Right atrium auricular region (tissue), 2 donors: ENCODE measurements at regions not wholly inside any gene's neighbourhood (a gene's known extent, or its start where the extent isn't known, plus 50 kb on each side); places are given as distances from the start of the nearest gene placed in this dataset.

Source experiments
- DNase-seq: peaks from one replicate; pipeline ENCODE4 v3.0.0-alpha.2; 2019; ENCODE audit warnings: low spot score
- H3K27ac ChIP-seq, 2 donors: fragments of 200-600 bp; sonication (generic); 1 replicate in 1 of 2; 2 replicates in 1 of 2; pipeline ENCODE4 v1.5.1; 2016 to 2019
- H3K27me3 ChIP-seq, 2 donors: fragments of 200-600 bp; sonication (generic); one replicate each; pipeline versions ENCODE4 v1.5.1 to v1.6.0; 2017 to 2019
- H3K36me3 ChIP-seq: fragments of 200-600 bp; sonication (generic); one replicate; pipeline ENCODE4 v1.5.1; 2016
- H3K4me1 ChIP-seq, 2 donors: fragments of 200-600 bp; sonication (generic); one replicate each; pipeline versions ENCODE4 v1.5.1 to v1.6.0; 2017 to 2019
- H3K4me3 ChIP-seq, 2 donors: fragments of 200-600 bp; sonication (generic); 1 replicate in 1 of 2; 2 replicates in 1 of 2; pipeline ENCODE4 v1.5.1; 2017 to 2019; ENCODE audit warnings: mild to moderate bottlenecking in 1 of 2, moderate library complexity in 1 of 2
- H3K9me3 ChIP-seq, 2 donors: fragments of 200-600 bp; sonication (generic); one replicate each; pipeline ENCODE4 v1.5.1; 2019
- TF ChIP-seq, protein P1 (sequence below), 2 donors: fragments of 200-600 bp; sonication (generic); IDR thresholded peaks; one replicate each; pipeline ENCODE4 v1.5.1; 2019; ENCODE audit warnings: antibody characterized with exemption in 2 of 2

DNA sequence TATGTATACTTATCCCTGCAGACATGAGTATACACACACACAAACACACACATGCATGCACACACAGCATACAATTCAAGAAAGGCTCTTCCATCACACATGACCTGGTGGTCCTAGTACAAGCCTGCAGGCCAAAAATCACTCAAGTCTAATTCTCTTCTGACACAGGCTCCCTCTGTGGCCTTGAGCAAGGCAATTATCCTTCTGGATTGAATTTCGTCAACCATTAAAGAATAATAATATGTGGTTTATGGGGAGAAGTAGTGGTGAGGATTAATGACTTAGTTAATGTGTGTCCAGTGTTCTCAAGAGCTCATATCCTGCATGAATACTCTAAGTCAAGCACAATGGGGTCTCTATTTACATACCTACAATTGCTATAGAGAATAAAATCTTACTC lies 161.8 kb upstream of the KIAA1217 start:
- Histone ChIP-seq H3K27me3 (no peaks in the 10 kb centered on the region), H3K4me1 (no peaks in the 10 kb centered on the region), H3K27ac (no peak overlapping the region), H3K9me3 (peaks cover 0 to 16% of the 10 kb centered on the region in 2 donors), H3K36me3 (no peaks in the 10 kb centered on the region), H3K4me3 (no peak overlapping the region)
- TF ChIP-seq, protein P1, sequence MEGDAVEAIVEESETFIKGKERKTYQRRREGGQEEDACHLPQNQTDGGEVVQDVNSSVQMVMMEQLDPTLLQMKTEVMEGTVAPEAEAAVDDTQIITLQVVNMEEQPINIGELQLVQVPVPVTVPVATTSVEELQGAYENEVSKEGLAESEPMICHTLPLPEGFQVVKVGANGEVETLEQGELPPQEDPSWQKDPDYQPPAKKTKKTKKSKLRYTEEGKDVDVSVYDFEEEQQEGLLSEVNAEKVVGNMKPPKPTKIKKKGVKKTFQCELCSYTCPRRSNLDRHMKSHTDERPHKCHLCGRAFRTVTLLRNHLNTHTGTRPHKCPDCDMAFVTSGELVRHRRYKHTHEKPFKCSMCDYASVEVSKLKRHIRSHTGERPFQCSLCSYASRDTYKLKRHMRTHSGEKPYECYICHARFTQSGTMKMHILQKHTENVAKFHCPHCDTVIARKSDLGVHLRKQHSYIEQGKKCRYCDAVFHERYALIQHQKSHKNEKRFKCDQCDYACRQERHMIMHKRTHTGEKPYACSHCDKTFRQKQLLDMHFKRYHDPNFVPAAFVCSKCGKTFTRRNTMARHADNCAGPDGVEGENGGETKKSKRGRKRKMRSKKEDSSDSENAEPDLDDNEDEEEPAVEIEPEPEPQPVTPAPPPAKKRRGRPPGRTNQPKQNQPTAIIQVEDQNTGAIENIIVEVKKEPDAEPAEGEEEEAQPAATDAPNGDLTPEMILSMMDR (IDR thresholded peaks at IDR 0.05), result no peak
- no peak for DNase-seq

DNA sequence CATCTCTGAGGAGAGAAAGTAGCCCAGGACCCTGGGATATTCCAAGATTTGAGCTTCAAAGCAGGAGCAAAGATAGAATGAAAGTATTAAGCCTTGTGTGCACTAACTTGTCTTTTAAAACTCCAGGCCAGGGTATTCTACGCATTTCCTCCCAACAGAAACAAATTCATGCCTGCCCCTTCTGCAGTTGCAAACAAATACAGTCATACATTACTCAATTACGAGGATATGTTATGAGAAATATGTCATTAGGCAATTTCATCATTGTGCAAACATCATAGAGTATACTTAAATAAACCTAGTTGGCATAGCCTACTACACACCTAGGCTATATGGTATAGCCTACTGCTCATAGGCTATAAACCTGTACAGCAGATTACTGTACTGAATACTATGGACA lies 154.5 kb upstream of the KIAA1217 start:
- no peaks in the 10 kb centered on the region for H3K27me3 ChIP-seq
- no peak overlapping the region for H3K4me3 ChIP-seq
- H3K9me3 ChIP-seq, result peaks cover 0 to 16% of the 10 kb centered on the region in 2 donors
- H3K4me1 ChIP-seq, result no peaks in the 10 kb centered on the region
- TF ChIP-seq, protein P1 (IDR thresholded peaks at IDR 0.05), result no peak
- no peaks in the 10 kb centered on the region for H3K36me3 ChIP-seq
- DNase-seq, result no peak
- no peak overlapping the region for H3K27ac ChIP-seq

DNA sequence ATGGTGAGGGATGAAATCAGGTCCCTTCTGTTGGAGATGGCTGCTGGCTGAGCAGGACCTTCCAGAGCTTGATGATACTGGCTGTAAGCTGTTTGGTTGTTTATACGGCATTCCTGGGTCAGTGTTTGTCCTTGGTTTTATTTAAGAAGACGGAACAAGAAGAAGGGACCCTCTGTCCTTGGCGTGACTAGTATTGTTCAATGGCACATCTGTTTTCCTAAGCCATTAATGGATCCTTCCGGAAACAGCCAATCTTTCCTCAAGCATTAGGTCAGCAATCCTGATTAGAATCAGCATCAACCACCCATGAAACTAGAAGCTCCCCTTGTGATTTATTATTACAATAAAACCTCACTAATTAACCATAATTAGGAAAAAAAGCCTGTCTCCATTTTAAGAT lies 128.7 kb upstream of the KIAA1217 start:
- Histone ChIP-seq H3K27ac (no peak overlapping the region), H3K4me3 (no peak overlapping the region), H3K36me3 (no peaks in the 10 kb centered on the region), H3K4me1 (no peaks in the 10 kb centered on the region), H3K27me3 (no peaks in the 10 kb centered on the region), H3K9me3 (no peaks in the 10 kb centered on the region)
- no peak for DNase-seq
- TF ChIP-seq, protein P1 (IDR thresholded peaks at IDR 0.05), result no peak

DNA sequence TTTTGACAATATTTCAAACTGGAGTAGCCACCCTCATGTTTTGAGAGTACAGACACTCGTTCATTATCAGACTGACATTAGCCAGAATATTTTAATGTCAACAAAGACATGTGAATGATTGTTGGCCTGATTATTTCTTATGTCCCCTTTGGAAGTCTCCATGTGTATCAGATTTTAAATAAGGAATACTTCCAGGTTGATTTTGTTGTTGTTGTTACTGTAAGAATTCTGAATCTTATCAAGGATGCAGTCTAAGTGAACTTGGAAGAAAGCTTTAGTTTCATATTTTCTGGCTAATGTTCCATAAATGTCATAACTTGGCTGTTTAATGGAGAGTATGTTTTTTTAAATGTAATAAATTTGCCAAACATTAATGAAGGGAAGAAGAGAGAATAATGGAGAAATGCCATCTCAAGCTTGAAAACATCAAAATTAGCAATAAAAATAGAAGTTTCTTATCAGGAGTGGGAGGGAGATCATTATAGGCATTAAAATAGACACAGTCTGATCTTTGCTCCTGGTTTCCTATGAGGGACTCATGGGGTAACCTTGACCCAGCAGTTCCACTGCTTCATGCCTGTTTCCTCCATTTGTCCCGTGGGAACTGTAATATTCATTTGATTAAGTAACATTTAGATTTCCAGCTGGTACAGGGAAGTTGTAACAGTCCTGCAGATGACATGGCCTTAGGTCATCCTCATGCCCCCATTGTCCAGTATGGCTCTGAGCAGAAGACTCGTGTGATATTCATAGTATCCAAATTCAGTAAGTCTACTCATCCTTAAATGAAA lies 122.4 kb upstream of the KIAA1217 start:
- Histone ChIP-seq H3K4me3 (no peak overlapping the region), H3K36me3 (no peaks in the 10 kb centered on the region), H3K9me3 (no peaks in the 10 kb centered on the region), H3K27me3 (no peaks in the 10 kb centered on the region), H3K4me1 (peaks cover 0 to 3% of the 10 kb centered on the region in 2 donors), H3K27ac (no peak overlapping the region)
- TF ChIP-seq, protein P1 (IDR thresholded peaks at IDR 0.05), result no peak
- DNase-seq, result no peak

DNA sequence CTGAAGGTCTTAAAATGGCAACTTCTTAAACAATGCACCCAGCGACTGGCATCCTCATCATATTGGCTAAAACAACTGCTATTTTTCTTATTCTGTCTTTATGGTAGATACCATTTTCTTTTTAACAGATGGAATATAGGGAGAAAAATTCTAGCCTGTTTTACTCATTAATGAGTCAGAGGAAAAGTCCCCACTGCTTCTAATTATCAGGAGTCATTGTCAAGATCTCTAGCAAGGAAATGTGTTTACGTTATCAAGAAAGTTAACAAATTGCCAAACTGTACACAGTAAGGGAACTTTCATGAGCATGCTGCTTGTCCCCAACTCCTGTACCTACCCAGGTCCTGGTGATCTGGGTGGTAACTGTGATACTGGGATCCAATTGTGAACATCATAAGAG lies 117.7 kb upstream of the KIAA1217 start:
- Histone ChIP-seq H3K27ac (no peak overlapping the region), H3K4me3 (no peak overlapping the region), H3K27me3 (no peaks in the 10 kb centered on the region), H3K9me3 (no peaks in the 10 kb centered on the region), H3K36me3 (no peaks in the 10 kb centered on the region), H3K4me1 (peaks cover 0 to 3% of the 10 kb centered on the region in 2 donors)
- TF ChIP-seq, protein P1 (IDR thresholded peaks at IDR 0.05), result no peak
- no peak for DNase-seq

DNA sequence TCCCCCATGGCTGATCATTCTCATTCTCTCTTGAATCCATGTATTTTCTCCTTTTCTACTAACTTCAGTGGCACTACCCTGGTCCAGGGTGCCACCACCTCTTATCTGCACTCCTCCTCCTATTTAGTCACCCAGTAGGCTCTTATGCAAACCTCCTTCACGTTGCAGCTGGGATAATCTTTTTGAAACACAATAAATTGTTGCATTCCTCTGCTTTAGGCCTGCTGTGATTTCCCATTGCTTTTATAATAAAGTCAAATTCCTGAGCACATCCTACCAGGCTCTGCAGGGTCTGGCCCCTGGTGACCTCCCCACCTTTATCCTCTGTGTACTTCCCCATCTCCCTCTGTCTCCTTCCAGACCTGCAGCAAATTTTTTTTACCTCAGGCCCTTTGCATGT lies 112.7 kb upstream of the KIAA1217 start:
- TF ChIP-seq, protein P1 (IDR thresholded peaks at IDR 0.05), result no peak
- no peak for DNase-seq
- Histone ChIP-seq H3K9me3 (no peaks in the 10 kb centered on the region), H3K4me1 (no peaks in the 10 kb centered on the region), H3K27ac (no peak overlapping the region), H3K27me3 (no peaks in the 10 kb centered on the region), H3K4me3 (no peak overlapping the region), H3K36me3 (no peaks in the 10 kb centered on the region)
